ENCODE measurements at regions not wholly inside any gene's neighbourhood (a gene's known extent, or its start where the extent isn't known, plus 50 kb on each side); places are given as distances from the start of the nearest gene placed in this dataset.
A peak's percentile ranks its signal among the peaks of the same experiment; 100 is the strongest.
"Not testable (repeated sequence)": the region's sequence is repeated elsewhere in the genome, so short reads cannot be mapped to it uniquely, and the experiment has no call there.

- not testable (repeated sequence) for DNase-seq
These were observed 755.8 kb upstream of the ADGRB3 start for GRCh38 chr6:67879105-67879904.

GRCh38 chr6:67878216-67878615, 756.9 kb upstream of the ADGRB3 start:
- not testable (repeated sequence) for DNase-seq

GRCh38 chr6:67877288-67877687, 757.8 kb upstream of the ADGRB3 start:
- DNase-seq = no peak

- DNase-seq = no peak
These were observed 759.2 kb upstream of the ADGRB3 start for GRCh38 chr6:67875877-67876383.

GRCh38 chr6:67870321-67870720, 764.8 kb upstream of the ADGRB3 start:
- DNase-seq = no peak

- no peak for DNase-seq
These were observed 771.7 kb upstream of the ADGRB3 start for GRCh38 chr6:67863346-67863745.

- DNase-seq = no peak
These were observed 781.0 kb upstream of the ADGRB3 start for GRCh38 chr6:67854098-67854497.

- no peak for DNase-seq
These were observed 795.3 kb upstream of the ADGRB3 start for GRCh38 chr6:67839818-67840217.

GRCh38 chr6:67825201-67825895, 809.7 kb upstream of the ADGRB3 start:
- no peak for DNase-seq

GRCh38 chr6:67818322-67818721, 816.8 kb upstream of the ADGRB3 start:
- DNase-seq = no peak

GRCh38 chr6:67815623-67816022, 819.5 kb upstream of the ADGRB3 start:
- DNase-seq = no peak

GRCh38 chr6:67814262-67814661, 820.8 kb upstream of the ADGRB3 start:
- no peak for DNase-seq

GRCh38 chr6:67812693-67813092, 822.4 kb upstream of the ADGRB3 start:
- no peak for DNase-seq

- no peak for DNase-seq
These were observed 823.0 kb upstream of the ADGRB3 start for GRCh38 chr6:67812125-67812524.

GRCh38 chr6:67811239-67812037, 823.6 kb upstream of the ADGRB3 start:
- no peak for DNase-seq

- not testable (repeated sequence) for DNase-seq
These were observed 830.3 kb upstream of the ADGRB3 start for GRCh38 chr6:67804808-67805207.

GRCh38 chr6:67802771-67803170, 832.3 kb upstream of the ADGRB3 start:
- peak; percentile 11 for DNase-seq

GRCh38 chr6:67792996-67793395, 842.1 kb upstream of the ADGRB3 start:
- DNase-seq = no peak

- DNase-seq = no peak
These were observed 844.5 kb upstream of the ADGRB3 start for GRCh38 chr6:67790569-67790968.

- DNase-seq = not testable (repeated sequence)
These were observed 848.0 kb upstream of the ADGRB3 start for GRCh38 chr6:67787119-67787518.

GRCh38 chr6:67779876-67780275, 855.2 kb upstream of the ADGRB3 start:
- DNase-seq = no peak

GRCh38 chr6:67775333-67775732, 859.7 kb upstream of the ADGRB3 start:
- no peak for DNase-seq
